ENCODE measurements at regions not wholly inside any gene's neighbourhood (a gene's known extent, or its start where the extent isn't known, plus 50 kb on each side); places are given as distances from the start of the nearest gene placed in this dataset.

- TF ChIP-seq CTCF (IDR thresholded peaks at IDR 0.05) = no peak
- no peak for TF ChIP-seq POLR2A (IDR thresholded peaks at IDR 0.05)
These were observed 125.0 kb upstream of the B3GALT2 start for GRCh38 chr1:193311226-193311948.

All from heart left ventricle (tissue), 13 donors.